PC-3 (cell line): ENCODE measurements at regions not wholly inside any gene's neighbourhood (a gene's known extent, or its start where the extent isn't known, plus 50 kb on each side); places are given as distances from the start of the nearest gene placed in this dataset.

Experiments
- EZH2 ChIP-seq: fragments of 300-600 bp; sonication (generic); IDR thresholded peaks from one replicate; pipeline ENCODE4 v1.6.1; 2017; ENCODE audit warnings: antibody characterized with exemption, mild to moderate bottlenecking, low read length; ENCODE audit not compliant: unreplicated experiment
- EZH2phosphoT487 ChIP-seq: fragments of 300-600 bp; sonication (generic); IDR thresholded peaks from 2 replicates; pipeline ENCODE4 v1.6.1; 2018; ENCODE audit warnings: mild to moderate bottlenecking, antibody characterized with exemption, low read length, borderline replicate concordance
- TF ChIP-seq, protein P1 (sequence below): fragments of 300-600 bp; sonication (generic); conservative IDR thresholded peaks from 2 replicates; pipeline ENCODE4 v1.5.1; 2017; ENCODE audit warnings: antibody characterized with exemption, low read depth, mild to moderate bottlenecking, low read length

DNA sequence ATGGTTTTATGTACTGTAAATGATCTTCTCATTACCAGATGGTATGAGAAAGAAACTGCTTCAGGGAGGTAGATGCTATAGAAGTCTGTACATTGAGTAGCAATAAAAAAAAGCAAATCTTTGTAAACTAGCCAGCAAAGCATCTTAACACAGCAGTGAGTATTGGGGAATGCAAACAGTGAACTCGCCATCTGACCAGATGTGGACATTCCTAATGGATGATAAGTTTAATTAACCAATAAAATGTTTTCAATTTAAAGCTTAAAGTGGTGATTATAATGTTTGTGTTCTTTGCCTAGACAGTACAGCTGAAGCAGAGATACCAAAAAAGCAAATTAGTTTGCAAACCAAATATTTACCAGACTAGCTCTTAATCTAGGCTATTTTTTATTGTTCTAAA is 1144.2 kb downstream of the FAT4 start:
- TF ChIP-seq, protein P1, sequence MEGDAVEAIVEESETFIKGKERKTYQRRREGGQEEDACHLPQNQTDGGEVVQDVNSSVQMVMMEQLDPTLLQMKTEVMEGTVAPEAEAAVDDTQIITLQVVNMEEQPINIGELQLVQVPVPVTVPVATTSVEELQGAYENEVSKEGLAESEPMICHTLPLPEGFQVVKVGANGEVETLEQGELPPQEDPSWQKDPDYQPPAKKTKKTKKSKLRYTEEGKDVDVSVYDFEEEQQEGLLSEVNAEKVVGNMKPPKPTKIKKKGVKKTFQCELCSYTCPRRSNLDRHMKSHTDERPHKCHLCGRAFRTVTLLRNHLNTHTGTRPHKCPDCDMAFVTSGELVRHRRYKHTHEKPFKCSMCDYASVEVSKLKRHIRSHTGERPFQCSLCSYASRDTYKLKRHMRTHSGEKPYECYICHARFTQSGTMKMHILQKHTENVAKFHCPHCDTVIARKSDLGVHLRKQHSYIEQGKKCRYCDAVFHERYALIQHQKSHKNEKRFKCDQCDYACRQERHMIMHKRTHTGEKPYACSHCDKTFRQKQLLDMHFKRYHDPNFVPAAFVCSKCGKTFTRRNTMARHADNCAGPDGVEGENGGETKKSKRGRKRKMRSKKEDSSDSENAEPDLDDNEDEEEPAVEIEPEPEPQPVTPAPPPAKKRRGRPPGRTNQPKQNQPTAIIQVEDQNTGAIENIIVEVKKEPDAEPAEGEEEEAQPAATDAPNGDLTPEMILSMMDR: no peak
- TF ChIP-seq EZH2 (no peak), EZH2phosphoT487 (no peak)
